Midbrain (tissue), 1 donor: ENCODE measurements at regions not wholly inside any gene's neighbourhood (a gene's known extent, or its start where the extent isn't known, plus 50 kb on each side); places are given as distances from the start of the nearest gene placed in this dataset.
"Not testable (repeated sequence)": the region's sequence is repeated elsewhere in the genome, so short reads cannot be mapped to it uniquely, and the experiment has no call there.

Experiments
- DNase-seq: peaks from one replicate; lab custom pipeline; 2025; lab: John Stamatoyannopoulos, UW

DNA sequence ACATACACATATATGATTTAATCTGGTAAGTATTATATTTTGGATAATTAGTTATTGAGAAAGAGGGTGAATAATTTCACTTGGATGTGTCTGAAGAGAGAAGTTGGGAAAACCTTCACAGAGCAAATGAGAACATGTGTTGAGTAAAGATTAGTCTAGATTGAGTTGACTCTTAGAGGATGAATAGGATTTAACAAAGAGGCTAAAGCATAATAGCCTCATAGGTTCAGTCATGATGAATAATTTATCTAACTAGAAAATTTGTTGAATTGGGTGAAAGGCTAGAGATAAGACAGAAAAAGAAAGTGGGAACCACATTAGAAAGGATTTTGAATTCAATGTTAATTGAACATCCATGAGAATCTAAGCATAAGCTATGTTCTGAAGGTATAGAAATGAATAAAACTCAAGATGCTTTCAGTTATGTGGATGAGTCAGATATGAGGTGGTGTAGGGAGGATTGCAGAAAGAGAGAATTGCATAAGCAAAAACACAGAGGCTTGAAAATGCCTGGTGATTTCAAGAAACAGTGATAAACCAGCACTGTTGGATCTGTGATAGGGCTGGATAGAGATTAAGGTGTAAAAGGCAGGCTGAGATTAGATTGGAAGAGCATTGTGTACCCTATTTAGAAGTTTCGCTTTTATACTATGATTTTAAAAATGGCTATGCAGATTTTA, 207.6 kb upstream of the NR3C2 start:
- DNase-seq, result no peak

GRCh38 chr4:148643851-148644250, 201.6 kb upstream of the NR3C2 start:
- DNase-seq, result no peak

- no peak for DNase-seq
Observed at GRCh38 chr4:148642907-148643306, 200.7 kb upstream of the NR3C2 start.

DNA sequence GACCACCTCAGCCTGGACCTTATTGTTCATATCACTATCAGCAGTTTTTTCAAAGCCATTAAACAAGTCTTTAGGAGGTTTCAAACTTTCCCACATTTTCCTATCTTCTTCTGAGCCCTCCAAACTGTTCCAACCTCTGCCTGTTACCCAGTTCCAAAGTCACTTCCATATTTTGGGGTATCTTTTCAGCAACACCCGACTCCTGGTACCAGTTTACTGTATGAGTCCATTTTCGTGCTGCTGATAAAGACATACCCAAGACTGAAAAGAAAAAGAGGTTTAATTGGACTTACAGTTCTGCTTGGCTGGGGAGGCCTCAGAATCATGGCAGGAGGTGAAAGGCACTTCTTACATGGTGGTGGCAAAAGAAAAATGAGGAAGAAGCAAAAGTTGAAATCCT, 195.9 kb upstream of the NR3C2 start:
- not testable (repeated sequence) for DNase-seq

- not testable (repeated sequence) for DNase-seq
Observed at GRCh38 chr4:148637453-148637852, 195.2 kb upstream of the NR3C2 start.

GRCh38 chr4:148634476-148634875, 192.3 kb upstream of the NR3C2 start:
- no peak for DNase-seq

GRCh38 chr4:148633720-148634119, 191.5 kb upstream of the NR3C2 start:
- DNase-seq, result no peak

- no peak for DNase-seq
Observed at GRCh38 chr4:148632476-148632875, 190.3 kb upstream of the NR3C2 start.

DNA sequence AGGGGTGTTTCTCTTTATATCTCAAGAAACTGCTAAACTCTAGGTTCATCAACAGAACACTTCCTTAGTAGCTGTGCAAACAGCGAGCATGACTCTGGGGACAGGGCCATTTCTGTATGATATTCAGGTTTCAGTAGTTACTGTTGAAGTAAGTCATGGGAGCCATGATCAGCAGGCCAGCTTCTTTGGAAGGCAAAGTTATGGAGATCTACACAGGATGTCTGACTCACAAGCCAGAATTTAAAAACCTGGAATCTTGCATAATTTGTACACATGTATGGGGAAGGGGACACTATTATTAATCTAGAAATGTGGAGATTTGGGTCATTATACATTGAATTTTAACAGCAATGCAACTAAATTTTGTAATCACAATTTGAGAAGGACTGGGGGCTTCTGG, 187.8 kb upstream of the NR3C2 start:
- no peak for DNase-seq

DNA sequence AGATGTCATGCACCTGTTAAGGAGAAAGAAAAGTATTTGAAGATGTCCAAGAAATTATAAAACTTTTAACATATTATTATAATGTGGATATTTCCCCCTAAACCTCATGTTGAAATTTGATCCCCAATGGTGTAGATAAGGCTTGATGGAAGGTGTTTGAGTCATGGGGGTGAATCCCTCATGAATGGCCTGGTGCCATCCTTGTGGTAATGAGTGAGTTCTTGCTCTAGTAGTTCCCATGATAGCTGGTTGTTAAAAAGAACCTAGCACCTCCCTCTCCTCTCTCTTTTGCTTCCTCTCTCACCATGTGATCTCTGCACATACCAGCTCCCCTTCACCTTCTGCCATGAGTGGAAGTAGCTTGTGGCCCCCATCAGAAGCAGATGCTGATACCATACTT, 176.6 kb upstream of the NR3C2 start:
- DNase-seq, result no peak

DNA sequence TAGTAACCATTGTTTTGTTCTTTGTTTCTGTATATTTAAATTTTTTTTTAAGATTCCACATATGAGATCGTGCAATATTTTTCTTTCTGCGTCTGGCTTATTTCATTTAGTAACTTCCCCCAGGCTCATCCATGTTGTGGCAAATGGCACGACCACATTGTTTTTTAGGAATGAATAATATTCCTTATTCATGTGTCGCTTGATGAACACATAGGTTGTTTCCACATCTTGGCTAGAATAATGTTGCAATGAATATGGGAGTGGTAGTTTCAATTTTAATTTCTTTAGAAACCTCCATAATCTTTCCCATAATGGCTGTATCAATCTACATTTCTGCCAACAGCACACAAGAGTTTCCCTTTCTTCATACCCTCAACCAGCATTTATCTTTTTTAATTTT, 166.8 kb upstream of the NR3C2 start:
- no peak for DNase-seq

- not testable (repeated sequence) for DNase-seq
Observed at GRCh38 chr4:148598418-148599207, 156.4 kb upstream of the NR3C2 start.

DNA sequence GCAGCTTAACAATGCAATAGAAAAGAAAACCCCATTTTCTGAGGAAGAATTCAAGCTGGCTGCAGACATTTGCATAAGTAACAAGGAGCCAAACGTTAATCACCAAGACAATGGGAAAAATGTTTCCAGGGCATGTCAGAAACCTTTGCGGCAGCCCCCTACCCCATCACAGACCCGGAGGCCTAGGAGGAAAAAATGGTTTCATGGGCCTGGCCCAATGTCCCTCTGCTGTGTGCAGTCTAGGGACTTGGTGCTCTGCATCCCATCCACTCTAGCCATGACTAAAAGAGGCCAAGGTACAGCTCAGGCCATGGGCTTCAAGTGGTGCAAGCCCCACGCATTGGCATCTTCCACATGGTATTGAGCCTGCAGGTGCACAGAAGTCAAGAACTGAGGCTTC, 147.0 kb upstream of the NR3C2 start:
- DNase-seq, result no peak

GRCh38 chr4:148575577-148575976, 133.4 kb upstream of the NR3C2 start:
- DNase-seq, result no peak

GRCh38 chr4:148574911-148575310, 132.7 kb upstream of the NR3C2 start:
- no peak for DNase-seq

DNA sequence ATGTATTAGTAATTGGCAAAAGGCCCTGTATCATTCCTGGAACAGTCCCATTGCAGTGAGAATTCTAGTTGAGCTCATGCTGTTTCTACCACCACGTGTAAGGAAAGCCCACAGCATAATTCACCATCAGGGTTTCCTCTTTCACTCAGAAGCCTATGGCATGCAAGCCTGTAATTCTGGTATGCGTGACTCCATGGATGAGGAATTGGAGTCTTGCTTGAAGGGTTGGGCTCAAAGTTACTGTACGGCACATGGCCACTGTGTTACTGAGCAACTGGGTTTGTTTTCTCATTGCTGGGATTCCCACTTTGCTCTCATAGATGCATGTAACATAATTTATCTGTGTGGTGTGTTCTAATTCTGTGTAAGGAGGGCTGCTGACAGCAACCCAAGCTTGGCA, 132.3 kb upstream of the NR3C2 start:
- DNase-seq, result no peak

GRCh38 chr4:148574066-148574465, 131.9 kb upstream of the NR3C2 start:
- no peak for DNase-seq

DNA sequence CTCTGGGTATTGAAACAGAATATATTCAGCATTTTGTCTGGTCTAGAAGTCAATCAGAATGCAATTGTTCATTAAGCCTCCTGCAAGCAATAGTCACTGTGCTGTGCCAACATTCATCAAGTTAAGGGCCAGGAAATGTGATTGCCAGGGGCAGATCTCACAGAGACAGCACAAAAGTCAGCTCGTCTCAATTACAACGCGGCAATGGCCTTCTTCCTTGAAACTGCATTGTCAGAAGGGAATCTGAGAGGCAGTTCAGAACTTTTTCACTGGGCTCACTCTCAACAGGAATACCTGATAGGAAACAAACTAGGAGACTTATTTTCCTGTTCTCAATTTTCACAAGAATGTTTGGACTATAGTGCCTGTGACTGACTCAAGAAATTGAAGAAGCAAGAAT, 131.1 kb upstream of the NR3C2 start:
- DNase-seq, result no peak

- peak; percentile 20 for DNase-seq
Observed at GRCh38 chr4:148565801-148566200, 123.6 kb upstream of the NR3C2 start.

GRCh38 chr4:148563684-148564083, 121.5 kb upstream of the NR3C2 start:
- no peak for DNase-seq

DNA sequence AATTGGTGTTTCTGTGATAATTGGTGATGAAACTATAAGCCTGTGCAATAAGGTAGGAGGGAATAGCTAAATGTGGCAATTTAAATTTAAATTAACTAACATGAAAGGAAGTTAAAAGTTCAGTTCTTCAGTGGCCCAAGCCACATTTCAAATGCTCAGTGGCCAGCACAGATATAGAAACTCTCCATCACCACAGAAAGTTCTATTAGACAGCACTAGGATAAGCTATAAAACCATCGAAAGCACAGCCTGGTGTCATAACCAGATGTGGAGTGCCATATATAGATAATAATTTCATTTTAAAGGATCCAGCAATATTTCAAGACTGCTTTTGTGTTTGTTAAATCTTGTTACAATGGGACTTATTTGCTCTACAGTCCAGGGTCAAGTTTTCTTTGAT, 119.3 kb upstream of the NR3C2 start:
- no peak for DNase-seq

DNA sequence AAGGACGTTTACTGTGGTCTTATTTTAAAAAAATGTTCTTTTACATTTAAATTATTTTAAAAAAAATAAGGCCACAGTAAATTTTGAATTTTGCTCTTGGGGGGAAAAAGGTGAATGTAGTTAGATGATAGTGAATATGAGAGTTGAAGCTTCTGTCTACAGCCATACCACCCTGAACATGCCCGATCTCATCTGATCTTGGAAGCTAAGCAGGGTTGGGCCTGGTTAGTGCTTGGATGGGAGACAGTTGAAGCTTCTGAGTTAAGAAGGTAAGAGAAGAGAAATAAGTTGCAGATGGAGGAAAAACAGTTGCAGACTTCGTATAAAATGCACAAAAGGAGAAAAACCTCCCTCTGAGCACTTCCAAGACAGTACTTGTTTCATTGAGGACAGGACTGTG, 115.6 kb upstream of the NR3C2 start:
- no peak for DNase-seq

DNA sequence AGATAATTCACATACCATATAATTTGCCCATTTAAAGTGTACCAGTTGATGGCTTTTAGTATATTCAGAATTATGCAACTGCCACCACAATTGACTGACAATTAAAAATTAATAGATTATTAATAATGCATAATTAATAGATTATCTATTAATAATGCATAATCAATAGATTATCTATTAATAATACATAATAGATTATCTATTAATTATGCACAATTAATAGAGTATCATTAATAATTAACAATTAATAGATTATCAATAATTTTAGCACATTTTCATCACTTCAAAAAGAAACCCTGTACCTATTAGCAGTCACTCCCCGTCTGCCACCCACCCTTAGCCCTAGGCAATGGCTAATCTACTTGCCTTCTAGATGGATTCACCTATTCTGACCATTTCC, 108.6 kb upstream of the NR3C2 start:
- DNase-seq, result no peak
